Fibroblast of lung (primary cell): ENCODE measurements at regions not wholly inside any gene's neighbourhood (a gene's known extent, or its start where the extent isn't known, plus 50 kb on each side); places are given as distances from the start of the nearest gene placed in this dataset.

Experiments used
- DNase-seq, 2 donors: peaks; one replicate each; pipeline versions ENCODE4 v3.0.0 to v3.0.0-alpha.2; 2010; ENCODE audit warnings: low read depth in 2 of 2
- H2AFZ ChIP-seq: 2 replicates; pipeline ENCODE4 v1.5.1; 2012; ENCODE audit warnings: low read length, control low read depth, inconsistent platforms
- H3K27ac ChIP-seq: 2 replicates; pipeline ENCODE4 v1.5.1; 2011; ENCODE audit warnings: low read length, control low read depth; ENCODE audit not compliant: insufficient read depth
- H3K27me3 ChIP-seq: 2 replicates; pipeline ENCODE4 v1.5.1; 2011; ENCODE audit warnings: mild to moderate bottlenecking, low read length; ENCODE audit not compliant: control insufficient read depth, insufficient read depth
- H3K36me3 ChIP-seq: 2 replicates; pipeline ENCODE4 v1.5.1; 2011; ENCODE audit warnings: low read length; ENCODE audit not compliant: control insufficient read depth, insufficient read depth
- H3K4me1 ChIP-seq: 2 replicates; pipeline ENCODE4 v1.5.1; 2011; ENCODE audit warnings: low read length; ENCODE audit not compliant: control insufficient read depth, insufficient read depth; ENCODE audit errors: extremely low read depth
- H3K4me2 ChIP-seq: 2 replicates; pipeline ENCODE4 v1.5.1; 2011; ENCODE audit warnings: low read length, control low read depth; ENCODE audit not compliant: insufficient read depth; ENCODE audit errors: extremely low read depth
- H3K4me3 ChIP-seq, 4 experiments: fragments of 200-600 bp in 1 of 4; sonication (generic) in 1 of 4; replicated peaks in 1 of 4; 2 replicates each; pipeline ENCODE4 v1.5.1; 2011 to 2016; ENCODE audit warnings: low read length in 4 of 4, low read depth in 3 of 4, mild to moderate bottlenecking in 3 of 4, control low read depth in 2 of 4, inconsistent platforms in 1 of 4, mixed read lengths in 1 of 4; ENCODE audit not compliant: insufficient read depth in 1 of 4; ENCODE audit errors: control extremely low read depth in 1 of 4
- H3K79me2 ChIP-seq: 2 replicates; pipeline ENCODE4 v1.5.1; 2012; ENCODE audit warnings: mild to moderate bottlenecking, low read length, inconsistent platforms; ENCODE audit not compliant: control insufficient read depth, insufficient read depth
- H3K9ac ChIP-seq: 2 replicates; pipeline ENCODE4 v1.5.1; 2011; ENCODE audit warnings: mild to moderate bottlenecking, low read length, control low read depth; ENCODE audit not compliant: insufficient read depth
- H3K9me3 ChIP-seq: 2 replicates; pipeline ENCODE4 v1.5.1; 2012; ENCODE audit warnings: low read depth, low read length; ENCODE audit not compliant: control insufficient read depth, insufficient read depth
- H4K20me1 ChIP-seq: 2 replicates; pipeline ENCODE4 v1.5.1; 2011; ENCODE audit warnings: low read length; ENCODE audit not compliant: control insufficient read depth, insufficient read depth; ENCODE audit errors: extremely low read depth
- EZH2 ChIP-seq: IDR thresholded peaks from 2 replicates; pipeline ENCODE4 v1.5.1; 2012; ENCODE audit warnings: low read length, control low read depth, mild to moderate bottlenecking; ENCODE audit errors: missing control alignments
- TF ChIP-seq, protein P1 (sequence below), 2 donors: IDR thresholded peaks in 1 of 2; conservative IDR thresholded peaks in 1 of 2; 1 replicate in 1 of 2; 2 replicates in 1 of 2; pipeline ENCODE4 v1.5.1; 2011 to 2012; ENCODE audit warnings: low read length in 2 of 2, control low read depth in 1 of 2, inconsistent platforms in 1 of 2, low read depth in 1 of 2, mild to moderate bottlenecking in 1 of 2

DNA sequence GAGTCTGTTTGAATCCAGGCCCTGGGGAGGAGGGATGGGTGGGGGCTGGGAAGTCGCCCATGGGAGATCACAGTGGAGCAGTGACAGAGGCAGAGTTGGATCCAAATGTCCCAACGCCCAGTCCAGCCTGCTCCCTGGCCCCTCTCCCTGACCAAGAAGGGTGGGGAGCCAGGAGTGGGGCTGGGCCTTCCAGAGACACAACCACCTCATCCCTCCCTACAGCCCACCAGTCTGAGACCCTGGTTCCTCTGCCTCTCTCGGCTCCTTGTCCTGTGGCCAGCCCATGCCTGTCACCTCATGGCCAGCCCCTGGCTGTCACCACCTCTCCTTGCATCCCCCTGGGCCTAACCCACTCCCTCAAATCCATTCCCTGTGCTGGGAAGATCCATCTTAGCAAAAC lies 71.2 kb upstream of the PRR5 start:
- Histone ChIP-seq H4K20me1 (no peaks in the 10 kb centered on the region), H3K9me3 (no peaks in the 10 kb centered on the region), H3K9ac (no peak overlapping the region), H3K36me3 (no peaks in the 10 kb centered on the region), H3K27ac (no peak overlapping the region), H3K4me2 (no peak overlapping the region), H3K27me3 (no peaks in the 10 kb centered on the region), H3K79me2 (no peaks in the 10 kb centered on the region), H3K4me1 (no peaks in the 10 kb centered on the region), H3K4me3 (no peak overlapping the region), H2AFZ (no peak overlapping the region)
- no peak for DNase-seq
- no peak for TF ChIP-seq EZH2
- TF ChIP-seq, protein P1, sequence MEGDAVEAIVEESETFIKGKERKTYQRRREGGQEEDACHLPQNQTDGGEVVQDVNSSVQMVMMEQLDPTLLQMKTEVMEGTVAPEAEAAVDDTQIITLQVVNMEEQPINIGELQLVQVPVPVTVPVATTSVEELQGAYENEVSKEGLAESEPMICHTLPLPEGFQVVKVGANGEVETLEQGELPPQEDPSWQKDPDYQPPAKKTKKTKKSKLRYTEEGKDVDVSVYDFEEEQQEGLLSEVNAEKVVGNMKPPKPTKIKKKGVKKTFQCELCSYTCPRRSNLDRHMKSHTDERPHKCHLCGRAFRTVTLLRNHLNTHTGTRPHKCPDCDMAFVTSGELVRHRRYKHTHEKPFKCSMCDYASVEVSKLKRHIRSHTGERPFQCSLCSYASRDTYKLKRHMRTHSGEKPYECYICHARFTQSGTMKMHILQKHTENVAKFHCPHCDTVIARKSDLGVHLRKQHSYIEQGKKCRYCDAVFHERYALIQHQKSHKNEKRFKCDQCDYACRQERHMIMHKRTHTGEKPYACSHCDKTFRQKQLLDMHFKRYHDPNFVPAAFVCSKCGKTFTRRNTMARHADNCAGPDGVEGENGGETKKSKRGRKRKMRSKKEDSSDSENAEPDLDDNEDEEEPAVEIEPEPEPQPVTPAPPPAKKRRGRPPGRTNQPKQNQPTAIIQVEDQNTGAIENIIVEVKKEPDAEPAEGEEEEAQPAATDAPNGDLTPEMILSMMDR (conservative IDR thresholded peaks at IDR 0.05 in 1 of 2, IDR thresholded peaks at IDR 0.05 in 1 of 2; ENCODE audit: low read depth in 1 of 2, low read length in 2 of 2), result no peak

DNA sequence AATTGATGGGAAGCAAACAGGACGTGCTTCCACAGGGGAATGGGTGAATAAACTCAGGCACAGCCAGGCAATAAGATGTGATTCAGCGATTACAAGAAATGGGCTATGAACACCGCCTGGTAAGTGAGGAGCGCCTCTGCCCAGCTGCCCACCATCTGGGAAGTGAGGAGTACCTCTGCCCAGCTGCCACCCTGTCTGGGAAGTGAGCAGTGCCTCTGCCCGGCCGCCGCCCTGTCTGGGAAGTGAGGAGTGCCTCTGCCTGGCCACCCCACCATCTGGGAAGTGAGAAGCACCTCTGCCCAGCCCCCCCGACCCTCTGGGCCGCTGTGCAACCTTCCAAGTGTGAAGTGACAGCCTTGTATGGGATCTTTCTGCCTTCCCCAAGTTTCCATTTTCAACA lies 73.2 kb upstream of the PRR5 start:
- Histone ChIP-seq H3K79me2 (no peaks in the 10 kb centered on the region), H2AFZ (no peak overlapping the region), H3K9ac (no peak overlapping the region), H4K20me1 (no peaks in the 10 kb centered on the region), H3K36me3 (no peaks in the 10 kb centered on the region), H3K27me3 (no peaks in the 10 kb centered on the region), H3K9me3 (no peaks in the 10 kb centered on the region), H3K4me1 (no peaks in the 10 kb centered on the region), H3K4me2 (no peak overlapping the region), H3K27ac (no peak overlapping the region), H3K4me3 (no peak overlapping the region)
- no peak for DNase-seq
- no peak for TF ChIP-seq EZH2
- TF ChIP-seq, protein P1 (conservative IDR thresholded peaks at IDR 0.05 in 1 of 2, IDR thresholded peaks at IDR 0.05 in 1 of 2; ENCODE audit: low read depth in 1 of 2, low read length in 2 of 2), result no peak

GRCh38 chr22:44628273-44628672 lies 73.7 kb upstream of the PRR5 start:
- H3K27me3 ChIP-seq, result no peaks in the 10 kb centered on the region
- TF ChIP-seq, protein P1 (conservative IDR thresholded peaks at IDR 0.05 in 1 of 2, IDR thresholded peaks at IDR 0.05 in 1 of 2; ENCODE audit: low read depth in 1 of 2, low read length in 2 of 2), result no peak
- TF ChIP-seq EZH2, result no peak
- DNase-seq, result no peak
- no peaks in the 10 kb centered on the region for H3K4me1 ChIP-seq
- no peak overlapping the region for H2AFZ ChIP-seq
- no peak overlapping the region for H3K4me3 ChIP-seq
- H3K9ac ChIP-seq, result no peak overlapping the region
- H3K27ac ChIP-seq, result no peak overlapping the region
- H3K4me2 ChIP-seq, result no peak overlapping the region
- no peaks in the 10 kb centered on the region for H3K79me2 ChIP-seq
- H3K36me3 ChIP-seq, result no peaks in the 10 kb centered on the region
- no peaks in the 10 kb centered on the region for H3K9me3 ChIP-seq
- no peaks in the 10 kb centered on the region for H4K20me1 ChIP-seq
